ENCODE measurements at regions not wholly inside any gene's neighbourhood (a gene's known extent, or its start where the extent isn't known, plus 50 kb on each side); places are given as distances from the start of the nearest gene placed in this dataset.

GRCh38 chr16:73179705-73180331, 131.9 kb upstream of the ZFHX3 start (continued):
- no peak for TF ChIP-seq TEAD4 (IDR thresholded peaks at IDR 0.05; ENCODE audit: borderline replicate concordance, insufficient read depth)
- no peak for TF ChIP-seq EP300 (IDR thresholded peaks at IDR 0.05; ENCODE audit: borderline replicate concordance in 1 of 2, low read depth in 1 of 2, low read length in 1 of 2)
- TF ChIP-seq NRF1 (IDR thresholded peaks at IDR 0.05; ENCODE audit: low read depth, low read length): no peak
- TF ChIP-seq FOXJ3 (CRISPR knock-in tag; IDR thresholded peaks at IDR 0.05): no peak
- no peak for TF ChIP-seq IRF3 (IDR thresholded peaks at IDR 0.05; ENCODE audit: low read depth, low read length)
- TF ChIP-seq TAF1 (IDR thresholded peaks at IDR 0.05; ENCODE audit: borderline replicate concordance, low read depth, low read length): no peak
- TF ChIP-seq RFX5 (IDR thresholded peaks at IDR 0.05; ENCODE audit: low read length): no peak

- Histone ChIP-seq H3K9ac (no peak overlapping the region), H4K20me1 (ENCODE audit: insufficient read depth) (no peaks in the 10 kb centered on the region), H3K36me3 (replicated peaks in 1 of 2; ENCODE audit: control insufficient read depth in 1 of 2, insufficient read depth in 2 of 2, low read length in 1 of 2) (no peaks in the 10 kb centered on the region), H3K4me2 (no peak overlapping the region), H3K4me3 (ENCODE audit: low read depth in 2 of 2, low read length in 1 of 2) (no peak overlapping the region), H3K79me2 (ENCODE audit: insufficient read depth) (no peaks in the 10 kb centered on the region), H3K27me3 (ENCODE audit: insufficient read depth) (no peaks in the 10 kb centered on the region), H3F3A (replicated peaks; ENCODE audit: insufficient read depth) (peaks cover 9% of the 10 kb centered on the region), H2AFZ (ENCODE audit: low read depth) (no peak overlapping the region), H3K27ac (ENCODE audit: low read depth in 2 of 2, low read length in 1 of 2) (no peak overlapping the region), H3K9me3 (no peaks in the 10 kb centered on the region), H3K4me1 (ENCODE audit: control insufficient read depth in 1 of 2, insufficient read depth in 2 of 2, low read depth in 1 of 2, low read length in 1 of 2) (peaks cover 8 to 16% of the 10 kb centered on the region in 2 experiments; a peak in 3 of 4 replicates), H3K9me2 (no peaks in the 10 kb centered on the region)
- DNase-seq: no peak
- TF ChIP-seq GABPA (IDR thresholded peaks at IDR 0.05; ENCODE audit: low read depth) (no peak), NRF1 (IDR thresholded peaks at IDR 0.05; ENCODE audit: low read depth, low read length) (no peak), USF2 (IDR thresholded peaks at IDR 0.05; ENCODE audit: borderline replicate concordance, low read depth, low read length) (no peak), USF1 (IDR thresholded peaks at IDR 0.05; ENCODE audit: borderline replicate concordance, low read depth) (no peak)
- ChIA-PET POLR2A (interaction anchor here (0.6 kb wide), 1 partner anchor 82 kb away, joined by 3 read pairs; no protein-coding TSS in a partner anchor), CTCF (interaction anchor here (0.6 to 1.7 kb wide), 4 partner anchors 107 to 368 kb away, joined by 3 to 6 read pairs (median 3); no protein-coding TSS in a partner anchor)
- 81% methylated on average over 8 of the region's 8 CpGs for WGBS (ENCODE audit: low lambda C conversion rate)
These were observed 129.9 kb upstream of the ZFHX3 start for GRCh38 chr16:73177729-73178295.

Measured in SK-N-SH (cell line).